ENCODE measurements at regions not wholly inside any gene's neighbourhood (a gene's known extent, or its start where the extent isn't known, plus 50 kb on each side); places are given as distances from the start of the nearest gene placed in this dataset.

- no peak overlapping the region for H3K4me3 ChIP-seq (ENCODE audit: control insufficient read depth, low read depth, low read length)
- DNase-seq (ENCODE audit: low read depth), result no peak
- TF ChIP-seq CTCF (IDR thresholded peaks at IDR 0.05; ENCODE audit: control insufficient read depth, insufficient read depth, low read depth, low read length, missing control alignments), result no peak
These were observed 724.6 kb upstream of the TYRP1 start for GRCh38 chr9:11968631-11969030.

GRCh38 chr9:11973011-11973410 lies 720.2 kb upstream of the TYRP1 start:
- TF ChIP-seq CTCF (IDR thresholded peaks at IDR 0.05; ENCODE audit: control insufficient read depth, insufficient read depth, low read depth, low read length, missing control alignments), result no peak
- no peak overlapping the region for H3K4me3 ChIP-seq (ENCODE audit: control insufficient read depth, low read depth, low read length)
- DNase-seq (ENCODE audit: low read depth), result no peak

- no peak for DNase-seq (ENCODE audit: low read depth)
- TF ChIP-seq CTCF (IDR thresholded peaks at IDR 0.05; ENCODE audit: control insufficient read depth, insufficient read depth, low read depth, low read length, missing control alignments), result no peak
- no peak overlapping the region for H3K4me3 ChIP-seq (ENCODE audit: control insufficient read depth, low read depth, low read length)
These were observed 719.7 kb upstream of the TYRP1 start for GRCh38 chr9:11973511-11973910.

- no peak for DNase-seq (ENCODE audit: low read depth)
- H3K4me3 ChIP-seq (ENCODE audit: control insufficient read depth, low read depth, low read length), result no peak overlapping the region
- TF ChIP-seq CTCF (IDR thresholded peaks at IDR 0.05; ENCODE audit: control insufficient read depth, insufficient read depth, low read depth, low read length, missing control alignments), result no peak
These were observed 700.3 kb upstream of the TYRP1 start for GRCh38 chr9:11992866-11993265.

- no peak overlapping the region for H3K4me3 ChIP-seq (ENCODE audit: control insufficient read depth, low read depth, low read length)
- no peak for TF ChIP-seq CTCF (IDR thresholded peaks at IDR 0.05; ENCODE audit: control insufficient read depth, insufficient read depth, low read depth, low read length, missing control alignments)
- DNase-seq (ENCODE audit: low read depth), result no peak
These were observed 678.7 kb upstream of the TYRP1 start for GRCh38 chr9:12014488-12014887.

- no peak overlapping the region for H3K4me3 ChIP-seq (ENCODE audit: control insufficient read depth, low read depth, low read length)
- TF ChIP-seq CTCF (IDR thresholded peaks at IDR 0.05; ENCODE audit: control insufficient read depth, insufficient read depth, low read depth, low read length, missing control alignments), result no peak
- DNase-seq (ENCODE audit: low read depth), result no peak
These were observed 639.0 kb upstream of the TYRP1 start for GRCh38 chr9:12054235-12054634.

GRCh38 chr9:12056874-12057273 lies 636.3 kb upstream of the TYRP1 start:
- no peak for TF ChIP-seq CTCF (IDR thresholded peaks at IDR 0.05; ENCODE audit: control insufficient read depth, insufficient read depth, low read depth, low read length, missing control alignments)
- no peak overlapping the region for H3K4me3 ChIP-seq (ENCODE audit: control insufficient read depth, low read depth, low read length)
- DNase-seq (ENCODE audit: low read depth), result no peak
